ENCODE measurements at regions not wholly inside any gene's neighbourhood (a gene's known extent, or its start where the extent isn't known, plus 50 kb on each side); places are given as distances from the start of the nearest gene placed in this dataset.
"Not testable (repeated sequence)": the region's sequence is repeated elsewhere in the genome, so short reads cannot be mapped to it uniquely, and the experiment has no call there.

DNA sequence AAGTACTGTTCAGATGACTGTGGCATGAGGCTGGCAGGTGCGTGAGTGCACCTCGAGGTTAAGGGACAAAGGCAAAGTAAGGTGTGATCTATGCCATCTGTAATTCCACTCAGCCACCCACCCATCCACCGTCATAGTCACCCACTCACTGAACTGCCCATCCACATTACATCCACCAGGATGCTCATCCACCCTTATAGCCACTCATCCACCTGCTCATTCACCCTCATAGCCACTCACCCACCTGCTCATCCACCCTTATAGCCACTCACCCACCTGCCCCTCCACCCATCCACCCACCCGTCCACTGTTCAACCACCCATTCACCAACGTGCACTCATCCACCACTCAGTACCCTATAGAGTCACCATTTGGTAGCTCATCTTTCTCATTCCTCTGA is 64.1 kb upstream of the UXT start:
- no peak for TF ChIP-seq MYC (IDR thresholded peaks at IDR 0.05; ENCODE audit: low read depth, low read length)
- TF ChIP-seq MAX (IDR thresholded peaks at IDR 0.05; ENCODE audit: low read depth, low read length), result no peak
- no peak for TF ChIP-seq POLR2A (IDR thresholded peaks at IDR 0.05; ENCODE audit: extremely low read depth, insufficient read length)
- TF ChIP-seq, protein P1, sequence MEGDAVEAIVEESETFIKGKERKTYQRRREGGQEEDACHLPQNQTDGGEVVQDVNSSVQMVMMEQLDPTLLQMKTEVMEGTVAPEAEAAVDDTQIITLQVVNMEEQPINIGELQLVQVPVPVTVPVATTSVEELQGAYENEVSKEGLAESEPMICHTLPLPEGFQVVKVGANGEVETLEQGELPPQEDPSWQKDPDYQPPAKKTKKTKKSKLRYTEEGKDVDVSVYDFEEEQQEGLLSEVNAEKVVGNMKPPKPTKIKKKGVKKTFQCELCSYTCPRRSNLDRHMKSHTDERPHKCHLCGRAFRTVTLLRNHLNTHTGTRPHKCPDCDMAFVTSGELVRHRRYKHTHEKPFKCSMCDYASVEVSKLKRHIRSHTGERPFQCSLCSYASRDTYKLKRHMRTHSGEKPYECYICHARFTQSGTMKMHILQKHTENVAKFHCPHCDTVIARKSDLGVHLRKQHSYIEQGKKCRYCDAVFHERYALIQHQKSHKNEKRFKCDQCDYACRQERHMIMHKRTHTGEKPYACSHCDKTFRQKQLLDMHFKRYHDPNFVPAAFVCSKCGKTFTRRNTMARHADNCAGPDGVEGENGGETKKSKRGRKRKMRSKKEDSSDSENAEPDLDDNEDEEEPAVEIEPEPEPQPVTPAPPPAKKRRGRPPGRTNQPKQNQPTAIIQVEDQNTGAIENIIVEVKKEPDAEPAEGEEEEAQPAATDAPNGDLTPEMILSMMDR (IDR thresholded peaks at IDR 0.05; ENCODE audit: low read depth, low read length), result no peak
- DNase-seq (ENCODE audit: low read depth), result no peak
- H3K4me3 ChIP-seq (ENCODE audit: low read depth, low read length), result no peak overlapping the region

DNA sequence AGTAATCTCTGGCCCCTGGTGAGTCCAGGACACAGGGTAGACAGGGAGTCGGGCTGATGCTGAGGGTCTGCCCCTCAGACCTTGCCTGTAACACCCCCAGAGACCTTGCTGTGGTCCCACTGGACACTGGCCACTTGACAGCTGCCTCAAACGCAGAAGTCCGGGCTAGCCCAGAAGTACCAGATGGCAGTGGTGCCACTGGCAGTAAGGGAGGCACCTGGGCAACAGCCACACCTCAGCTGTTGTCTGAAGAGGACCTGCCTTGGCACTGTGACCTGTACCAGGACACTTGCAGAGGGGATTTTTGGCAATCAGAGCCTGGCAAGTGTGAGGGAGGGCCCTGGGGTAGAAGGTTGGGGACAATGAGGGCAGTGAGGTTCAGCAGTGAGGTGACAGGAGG is 63.3 kb upstream of the UXT start:
- TF ChIP-seq MAX (IDR thresholded peaks at IDR 0.05; ENCODE audit: low read depth, low read length) (no peak), POLR2A (IDR thresholded peaks at IDR 0.05; ENCODE audit: extremely low read depth, insufficient read length) (no peak), MYC (IDR thresholded peaks at IDR 0.05; ENCODE audit: low read depth, low read length) (no peak)
- TF ChIP-seq, protein P1 (IDR thresholded peaks at IDR 0.05; ENCODE audit: low read depth, low read length), result no peak
- no peak overlapping the region for H3K4me3 ChIP-seq (ENCODE audit: low read depth, low read length)
- no peak for DNase-seq (ENCODE audit: low read depth)

GRCh38 chrX:47715078-47715477 is 56.1 kb upstream of the UXT start:
- not testable (repeated sequence) for H3K4me3 ChIP-seq (ENCODE audit: low read depth, low read length); DNase-seq (ENCODE audit: low read depth)

DNA sequence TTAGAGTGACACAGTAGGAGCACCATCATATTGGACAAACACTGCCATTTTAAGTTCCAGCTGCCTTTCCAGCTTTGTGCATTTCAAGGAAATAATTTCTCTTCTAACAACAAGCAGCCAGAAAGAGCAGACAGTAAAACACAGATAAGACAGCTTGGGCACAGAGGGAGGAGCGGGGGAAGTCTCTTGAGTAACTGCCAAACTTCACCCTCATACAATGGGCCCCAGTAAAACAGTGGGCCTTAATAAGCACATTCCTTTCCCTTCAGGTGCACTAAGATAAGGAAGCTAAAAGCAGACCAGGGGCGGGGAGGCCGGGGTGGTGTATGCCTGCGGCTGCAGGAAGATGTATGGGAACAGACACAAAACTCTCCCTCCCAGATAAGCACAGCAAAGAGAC is 53.7 kb upstream of the UXT start:
- not testable (repeated sequence) for DNase-seq (ENCODE audit: low read depth); H3K4me3 ChIP-seq (ENCODE audit: low read depth, low read length)

DNA sequence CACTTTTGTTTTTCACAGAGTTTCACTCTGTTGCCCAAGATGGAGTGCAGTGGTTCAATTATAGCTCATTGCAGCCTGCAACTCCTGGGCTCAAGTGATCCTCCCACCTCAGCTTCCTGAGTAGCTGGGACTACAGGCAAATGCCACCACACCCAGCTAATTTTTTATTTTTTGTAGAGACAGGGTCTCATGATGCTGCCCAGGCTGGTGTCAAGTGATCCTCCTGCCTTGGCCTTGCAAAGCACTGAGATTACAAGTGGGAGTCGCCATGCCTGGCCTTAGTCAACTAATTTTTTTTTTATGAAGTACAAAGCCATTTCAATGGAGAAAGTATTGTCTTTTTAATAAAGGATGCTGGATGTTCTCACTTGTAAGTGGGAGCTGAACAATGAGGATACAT is 51.3 kb upstream of the UXT start:
- no peak for TF ChIP-seq MYC (IDR thresholded peaks at IDR 0.05; ENCODE audit: low read depth, low read length)
- TF ChIP-seq, protein P1 (IDR thresholded peaks at IDR 0.05; ENCODE audit: low read depth, low read length), result no peak
- TF ChIP-seq MAX (IDR thresholded peaks at IDR 0.05; ENCODE audit: low read depth, low read length), result no peak
- no peak for TF ChIP-seq POLR2A (IDR thresholded peaks at IDR 0.05; ENCODE audit: extremely low read depth, insufficient read length)
- DNase-seq (ENCODE audit: low read depth), result no peak
- H3K4me3 ChIP-seq (ENCODE audit: low read depth, low read length), result no peak overlapping the region

Measured in NB4 (cell line).